ENCODE measurements at regions not wholly inside any gene's neighbourhood (a gene's known extent, or its start where the extent isn't known, plus 50 kb on each side); places are given as distances from the start of the nearest gene placed in this dataset.

DNA sequence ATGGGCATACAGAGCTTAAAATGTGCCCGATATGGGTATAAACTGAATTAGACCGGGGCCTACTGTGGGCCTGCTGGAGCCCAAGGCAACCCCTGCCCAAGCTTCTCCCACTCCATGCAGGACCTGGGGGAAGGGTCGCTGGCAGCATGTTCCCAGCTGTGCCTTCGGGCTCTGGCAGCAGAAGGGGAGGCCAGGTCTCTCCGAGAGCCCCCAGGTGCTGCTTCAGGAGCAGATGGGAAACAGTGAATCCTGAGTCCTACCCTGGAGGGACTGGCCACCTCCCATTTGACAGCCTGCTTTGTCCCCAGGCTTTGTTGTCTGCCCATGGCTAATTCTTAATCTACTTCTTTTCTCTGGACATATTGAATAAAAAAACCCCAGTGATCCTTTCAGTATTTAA, 315.6 kb upstream of the B3GAT1 start:
- H3K4me1 ChIP-seq (ENCODE audit: control insufficient read depth, insufficient read depth, low read length): no peaks in the 10 kb centered on the region
- H3K36me3 ChIP-seq (ENCODE audit: control insufficient read depth in 2 of 2, insufficient read depth in 1 of 2, low read length in 2 of 2): no peaks in the 10 kb centered on the region
- H3K9me3 ChIP-seq (ENCODE audit: control insufficient read depth, insufficient read depth, low read depth, low read length): no peaks in the 10 kb centered on the region
- no peak overlapping the region for H3K27ac ChIP-seq (ENCODE audit: extremely low read depth, low read depth, low read length)
- ChIA-PET POLR2A (no interaction called here), CTCF (interaction anchor here (1.1 kb wide), 1 partner anchor 348 kb away, joined by 3 read pairs; no protein-coding TSS in a partner anchor)
- TF ChIP-seq IKZF3 (tag by site-specific recombination; IDR thresholded peaks at IDR 0.05) (no peak), SALL2 (tag by site-specific recombination; IDR thresholded peaks at IDR 0.05; ENCODE audit: borderline replicate concordance) (no peak), ZFP3 (tag by site-specific recombination; IDR thresholded peaks at IDR 0.05; ENCODE audit: low read depth) (no peak), ZBTB8A (tag by site-specific recombination; IDR thresholded peaks at IDR 0.05) (no peak), ZNF138 (tag by site-specific recombination; IDR thresholded peaks at IDR 0.05; ENCODE audit: borderline replicate concordance) (no peak)
- TF ChIP-seq, protein P1, sequence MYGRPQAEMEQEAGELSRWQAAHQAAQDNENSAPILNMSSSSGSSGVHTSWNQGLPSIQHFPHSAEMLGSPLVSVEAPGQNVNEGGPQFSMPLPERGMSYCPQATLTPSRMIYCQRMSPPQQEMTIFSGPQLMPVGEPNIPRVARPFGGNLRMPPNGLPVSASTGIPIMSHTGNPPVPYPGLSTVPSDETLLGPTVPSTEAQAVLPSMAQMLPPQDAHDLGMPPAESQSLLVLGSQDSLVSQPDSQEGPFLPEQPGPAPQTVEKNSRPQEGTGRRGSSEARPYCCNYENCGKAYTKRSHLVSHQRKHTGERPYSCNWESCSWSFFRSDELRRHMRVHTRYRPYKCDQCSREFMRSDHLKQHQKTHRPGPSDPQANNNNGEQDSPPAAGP (tag by site-specific recombination; IDR thresholded peaks at IDR 0.05): no peak
- no peak overlapping the region for H3K4me3 ChIP-seq (ENCODE audit: low read depth, low read length)

DNA sequence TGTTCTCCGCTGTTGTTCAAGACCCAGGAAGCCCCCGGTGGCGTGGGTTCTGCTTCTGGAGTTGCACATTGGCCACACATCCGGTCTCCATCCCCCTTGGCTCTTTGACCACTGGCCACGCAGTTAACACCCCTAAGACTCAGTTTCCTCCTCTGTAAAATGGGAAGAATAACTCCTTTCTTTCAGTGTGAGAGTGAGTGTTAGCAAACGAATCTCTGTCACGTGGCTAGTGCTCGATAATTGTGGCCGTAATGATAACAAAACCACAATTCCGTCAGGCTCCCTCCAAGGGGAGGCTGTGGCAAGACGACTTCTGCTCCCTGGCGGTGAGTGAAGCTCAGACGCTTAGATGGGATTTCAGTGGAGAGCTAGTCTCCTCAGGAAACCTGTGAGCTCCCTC, 315.2 kb upstream of the B3GAT1 start:
- ChIA-PET CTCF (interaction anchor here (0.6 to 1.1 kb wide), 3 partner anchors 14 to 348 kb away, joined by 3 to 6 read pairs (median 3); no protein-coding TSS in a partner anchor), POLR2A (no interaction called here)
- no peak for TF ChIP-seq ZNF701 (tag by site-specific recombination; IDR thresholded peaks at IDR 0.05)
- TF ChIP-seq ZNF791 (tag by site-specific recombination; IDR thresholded peaks at IDR 0.05): no peak
- no peak for TF ChIP-seq ZNF548 (tag by site-specific recombination; IDR thresholded peaks at IDR 0.05)
- TF ChIP-seq ZNF473 (tag by site-specific recombination; IDR thresholded peaks at IDR 0.05): no peak
- no peak for TF ChIP-seq BCL11A (tag by site-specific recombination; IDR thresholded peaks at IDR 0.05; ENCODE audit: low read depth)
- TF ChIP-seq TRIM28 (IDR thresholded peaks at IDR 0.05; ENCODE audit: borderline replicate concordance, low read length): no peak
- TF ChIP-seq ZBTB1 (tag by site-specific recombination; IDR thresholded peaks at IDR 0.05): no peak
- no peak for TF ChIP-seq ZNF768 (tag by site-specific recombination; IDR thresholded peaks at IDR 0.05)
- TF ChIP-seq, protein P2, sequence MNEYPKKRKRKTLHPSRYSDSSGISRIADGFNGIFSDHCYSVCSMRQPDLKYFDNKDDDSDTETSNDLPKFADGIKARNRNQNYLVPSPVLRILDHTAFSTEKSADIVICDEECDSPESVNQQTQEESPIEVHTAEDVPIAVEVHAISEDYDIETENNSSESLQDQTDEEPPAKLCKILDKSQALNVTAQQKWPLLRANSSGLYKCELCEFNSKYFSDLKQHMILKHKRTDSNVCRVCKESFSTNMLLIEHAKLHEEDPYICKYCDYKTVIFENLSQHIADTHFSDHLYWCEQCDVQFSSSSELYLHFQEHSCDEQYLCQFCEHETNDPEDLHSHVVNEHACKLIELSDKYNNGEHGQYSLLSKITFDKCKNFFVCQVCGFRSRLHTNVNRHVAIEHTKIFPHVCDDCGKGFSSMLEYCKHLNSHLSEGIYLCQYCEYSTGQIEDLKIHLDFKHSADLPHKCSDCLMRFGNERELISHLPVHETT (tag by site-specific recombination; IDR thresholded peaks at IDR 0.05): no peak
- TF ChIP-seq ZBTB8A (tag by site-specific recombination; IDR thresholded peaks at IDR 0.05): no peak
- no peak for TF ChIP-seq ZNF658 (tag by site-specific recombination; IDR thresholded peaks at IDR 0.05)
- TF ChIP-seq, protein P3, sequence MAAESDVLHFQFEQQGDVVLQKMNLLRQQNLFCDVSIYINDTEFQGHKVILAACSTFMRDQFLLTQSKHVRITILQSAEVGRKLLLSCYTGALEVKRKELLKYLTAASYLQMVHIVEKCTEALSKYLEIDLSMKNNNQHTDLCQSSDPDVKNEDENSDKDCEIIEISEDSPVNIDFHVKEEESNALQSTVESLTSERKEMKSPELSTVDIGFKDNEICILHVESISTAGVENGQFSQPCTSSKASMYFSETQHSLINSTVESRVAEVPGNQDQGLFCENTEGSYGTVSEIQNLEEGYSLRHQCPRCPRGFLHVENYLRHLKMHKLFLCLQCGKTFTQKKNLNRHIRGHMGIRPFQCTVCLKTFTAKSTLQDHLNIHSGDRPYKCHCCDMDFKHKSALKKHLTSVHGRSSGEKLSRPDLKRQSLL (tag by site-specific recombination; IDR thresholded peaks at IDR 0.05): no peak
- TF ChIP-seq, protein P4, sequence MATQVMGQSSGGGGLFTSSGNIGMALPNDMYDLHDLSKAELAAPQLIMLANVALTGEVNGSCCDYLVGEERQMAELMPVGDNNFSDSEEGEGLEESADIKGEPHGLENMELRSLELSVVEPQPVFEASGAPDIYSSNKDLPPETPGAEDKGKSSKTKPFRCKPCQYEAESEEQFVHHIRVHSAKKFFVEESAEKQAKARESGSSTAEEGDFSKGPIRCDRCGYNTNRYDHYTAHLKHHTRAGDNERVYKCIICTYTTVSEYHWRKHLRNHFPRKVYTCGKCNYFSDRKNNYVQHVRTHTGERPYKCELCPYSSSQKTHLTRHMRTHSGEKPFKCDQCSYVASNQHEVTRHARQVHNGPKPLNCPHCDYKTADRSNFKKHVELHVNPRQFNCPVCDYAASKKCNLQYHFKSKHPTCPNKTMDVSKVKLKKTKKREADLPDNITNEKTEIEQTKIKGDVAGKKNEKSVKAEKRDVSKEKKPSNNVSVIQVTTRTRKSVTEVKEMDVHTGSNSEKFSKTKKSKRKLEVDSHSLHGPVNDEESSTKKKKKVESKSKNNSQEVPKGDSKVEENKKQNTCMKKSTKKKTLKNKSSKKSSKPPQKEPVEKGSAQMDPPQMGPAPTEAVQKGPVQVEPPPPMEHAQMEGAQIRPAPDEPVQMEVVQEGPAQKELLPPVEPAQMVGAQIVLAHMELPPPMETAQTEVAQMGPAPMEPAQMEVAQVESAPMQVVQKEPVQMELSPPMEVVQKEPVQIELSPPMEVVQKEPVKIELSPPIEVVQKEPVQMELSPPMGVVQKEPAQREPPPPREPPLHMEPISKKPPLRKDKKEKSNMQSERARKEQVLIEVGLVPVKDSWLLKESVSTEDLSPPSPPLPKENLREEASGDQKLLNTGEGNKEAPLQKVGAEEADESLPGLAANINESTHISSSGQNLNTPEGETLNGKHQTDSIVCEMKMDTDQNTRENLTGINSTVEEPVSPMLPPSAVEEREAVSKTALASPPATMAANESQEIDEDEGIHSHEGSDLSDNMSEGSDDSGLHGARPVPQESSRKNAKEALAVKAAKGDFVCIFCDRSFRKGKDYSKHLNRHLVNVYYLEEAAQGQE (tag by site-specific recombination; IDR thresholded peaks at IDR 0.05): no peak
- TF ChIP-seq, protein P5, sequence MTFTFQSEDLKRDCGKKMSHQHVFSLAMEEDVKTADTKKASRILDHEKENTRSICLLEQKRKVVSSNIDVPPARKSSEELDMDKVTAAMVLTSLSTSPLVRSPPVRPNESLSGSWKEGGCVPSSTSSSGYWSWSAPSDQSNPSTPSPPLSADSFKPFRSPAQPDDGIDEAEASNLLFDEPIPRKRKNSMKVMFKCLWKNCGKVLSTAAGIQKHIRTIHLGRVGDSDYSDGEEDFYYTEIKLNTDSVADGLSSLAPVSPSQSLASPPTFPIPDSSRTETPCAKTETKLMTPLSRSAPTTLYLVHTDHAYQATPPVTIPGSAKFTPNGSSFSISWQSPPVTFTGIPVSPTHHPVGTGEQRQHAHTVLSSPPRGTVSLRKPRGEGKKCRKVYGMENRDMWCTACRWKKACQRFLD (tag by site-specific recombination; IDR thresholded peaks at IDR 0.05): no peak
- TF ChIP-seq ZNF155 (tag by site-specific recombination; IDR thresholded peaks at IDR 0.05): no peak
- TF ChIP-seq SCRT1 (tag by site-specific recombination; IDR thresholded peaks at IDR 0.05; ENCODE audit: borderline replicate concordance): no peak
- Histone ChIP-seq H3K4me1 (ENCODE audit: control insufficient read depth, insufficient read depth, low read length) (no peaks in the 10 kb centered on the region), H3K36me3 (ENCODE audit: control insufficient read depth in 2 of 2, insufficient read depth in 1 of 2, low read length in 2 of 2) (no peaks in the 10 kb centered on the region), H3K9me3 (ENCODE audit: control insufficient read depth, insufficient read depth, low read depth, low read length) (no peaks in the 10 kb centered on the region), H3K27ac (ENCODE audit: extremely low read depth, low read depth, low read length) (no peak overlapping the region), H3K4me3 (ENCODE audit: low read depth, low read length) (no peak overlapping the region)

All from HEK293 (cell line).